ENCODE measurements at regions not wholly inside any gene's neighbourhood (a gene's known extent, or its start where the extent isn't known, plus 50 kb on each side); places are given as distances from the start of the nearest gene placed in this dataset.

DNA sequence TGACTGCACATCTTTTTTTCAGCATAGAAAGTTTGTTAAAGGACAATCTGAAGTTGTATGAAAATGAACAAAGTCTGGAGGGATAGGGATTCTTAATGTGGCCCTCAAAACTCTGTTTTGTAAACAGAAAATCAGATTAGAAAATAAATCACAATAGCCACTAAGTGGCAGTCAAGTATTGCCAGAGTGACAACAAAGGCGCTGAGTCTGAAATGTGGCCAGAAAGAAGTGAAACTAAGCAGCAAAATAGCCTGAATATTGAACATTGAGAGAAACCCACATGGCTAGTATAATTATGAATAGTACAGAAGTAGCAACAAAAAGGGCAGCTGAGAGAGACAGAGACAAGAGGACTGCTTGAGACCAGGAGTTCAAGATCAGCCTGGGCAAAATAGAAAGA lies 81.1 kb upstream of the CT45A1 start:
- H3K4me1 Mint-ChIP-seq (ENCODE audit: low read depth, unreplicated experiment), result no peaks in the 10 kb centered on the region
- H3K27me3 Mint-ChIP-seq (ENCODE audit: insufficient read depth, unreplicated experiment), result no peaks in the 10 kb centered on the region
- intact Hi-C loops (cut with micrococcal nuclease; ENCODE audit: unreplicated experiment), result no loop called here
- TF ChIP-seq, protein P1, sequence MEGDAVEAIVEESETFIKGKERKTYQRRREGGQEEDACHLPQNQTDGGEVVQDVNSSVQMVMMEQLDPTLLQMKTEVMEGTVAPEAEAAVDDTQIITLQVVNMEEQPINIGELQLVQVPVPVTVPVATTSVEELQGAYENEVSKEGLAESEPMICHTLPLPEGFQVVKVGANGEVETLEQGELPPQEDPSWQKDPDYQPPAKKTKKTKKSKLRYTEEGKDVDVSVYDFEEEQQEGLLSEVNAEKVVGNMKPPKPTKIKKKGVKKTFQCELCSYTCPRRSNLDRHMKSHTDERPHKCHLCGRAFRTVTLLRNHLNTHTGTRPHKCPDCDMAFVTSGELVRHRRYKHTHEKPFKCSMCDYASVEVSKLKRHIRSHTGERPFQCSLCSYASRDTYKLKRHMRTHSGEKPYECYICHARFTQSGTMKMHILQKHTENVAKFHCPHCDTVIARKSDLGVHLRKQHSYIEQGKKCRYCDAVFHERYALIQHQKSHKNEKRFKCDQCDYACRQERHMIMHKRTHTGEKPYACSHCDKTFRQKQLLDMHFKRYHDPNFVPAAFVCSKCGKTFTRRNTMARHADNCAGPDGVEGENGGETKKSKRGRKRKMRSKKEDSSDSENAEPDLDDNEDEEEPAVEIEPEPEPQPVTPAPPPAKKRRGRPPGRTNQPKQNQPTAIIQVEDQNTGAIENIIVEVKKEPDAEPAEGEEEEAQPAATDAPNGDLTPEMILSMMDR (IDR thresholded peaks at IDR 0.05; ENCODE audit: insufficient read depth in 1 of 2, low read depth in 1 of 2, low read length in 1 of 2, severe bottlenecking in 1 of 2, unreplicated experiment in 1 of 2), result no peak
- BruUV-seq (replicated peaks), result no TSS peak
- no peaks in the 10 kb centered on the region for H3K36me3 ChIP-seq (ENCODE audit: control insufficient read depth, insufficient read depth, low read length)
- ChIA-PET POLR2A (no interaction called here), CTCF (no interaction called here)
- H3K27ac Mint-ChIP-seq (ENCODE audit: unreplicated experiment), result no peak overlapping the region
- no peaks in the 10 kb centered on the region for H3K9me3 ChIP-seq
- H3K4me3 Mint-ChIP-seq (ENCODE audit: unreplicated experiment), result no peak overlapping the region
- no peaks in the 10 kb centered on the region for H3K4me1 ChIP-seq
- no peak for DNase-seq
- H3K9me3 Mint-ChIP-seq (ENCODE audit: unreplicated experiment), result no peaks in the 10 kb centered on the region
- H3K27me3 ChIP-seq (replicated peaks; ENCODE audit: control insufficient read depth, insufficient read depth, low read length), result no peaks in the 10 kb centered on the region
- no peak overlapping the region for H3K4me3 ChIP-seq (ENCODE audit: low read depth, low read length)
- H3K36me3 Mint-ChIP-seq (ENCODE audit: insufficient read depth, unreplicated experiment), result peaks cover 6% of the 10 kb centered on the region

DNA sequence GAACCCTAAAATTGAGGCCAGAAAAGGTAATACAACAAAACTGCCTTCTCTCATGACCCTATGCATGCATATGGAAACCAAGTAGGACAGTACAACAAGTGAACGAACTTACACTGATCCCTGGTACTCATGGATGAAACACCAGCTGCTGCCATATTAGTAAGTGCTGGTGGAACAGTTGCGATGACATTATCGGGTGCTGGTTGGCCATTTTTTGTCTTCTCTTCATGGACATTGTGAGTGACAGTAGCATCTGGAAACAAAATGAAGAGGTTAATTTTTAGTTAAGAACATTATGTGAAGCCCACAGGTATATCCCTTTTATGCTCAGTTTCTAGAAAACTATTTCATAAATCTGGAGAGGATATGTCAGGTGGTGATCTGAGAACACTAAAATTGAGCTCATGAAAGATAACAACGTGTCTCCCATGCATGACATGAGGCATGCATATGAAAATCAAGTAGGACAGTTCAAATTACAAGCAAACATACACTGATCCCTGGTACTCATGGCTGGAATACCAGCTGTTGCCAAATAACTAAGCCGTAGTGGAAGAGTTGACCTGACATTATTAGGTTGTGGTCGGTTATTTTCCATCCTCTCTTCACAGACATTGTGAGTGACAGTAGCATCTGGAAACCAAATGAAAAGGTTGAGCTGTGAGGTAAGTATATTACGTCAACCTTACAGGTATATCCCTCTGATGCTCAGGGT lies 74.2 kb upstream of the CT45A1 start:
- Histone ChIP-seq H3K36me3 (ENCODE audit: control insufficient read depth, insufficient read depth, low read length) (no peaks in the 10 kb centered on the region), H3K4me1 (no peaks in the 10 kb centered on the region), H3K27me3 (replicated peaks; ENCODE audit: control insufficient read depth, insufficient read depth, low read length) (no peaks in the 10 kb centered on the region), H3K9me3 (no peaks in the 10 kb centered on the region), H3K4me3 (ENCODE audit: low read depth, low read length) (no peak overlapping the region)
- no peaks in the 10 kb centered on the region for H3K9me3 Mint-ChIP-seq (ENCODE audit: unreplicated experiment)
- no TSS peak for BruUV-seq (replicated peaks)
- TF ChIP-seq, protein P1 (IDR thresholded peaks at IDR 0.05; ENCODE audit: insufficient read depth in 1 of 2, low read depth in 1 of 2, low read length in 1 of 2, severe bottlenecking in 1 of 2, unreplicated experiment in 1 of 2), result no peak
- no peak overlapping the region for H3K27ac Mint-ChIP-seq (ENCODE audit: unreplicated experiment)
- POLR2A ChIA-PET, result no interaction called here
- intact Hi-C loops (cut with micrococcal nuclease; ENCODE audit: unreplicated experiment), result no loop called here
- no peaks in the 10 kb centered on the region for H3K27me3 Mint-ChIP-seq (ENCODE audit: insufficient read depth, unreplicated experiment)
- no peak overlapping the region for H3K4me3 Mint-ChIP-seq (ENCODE audit: unreplicated experiment)
- H3K36me3 Mint-ChIP-seq (ENCODE audit: insufficient read depth, unreplicated experiment), result no peaks in the 10 kb centered on the region
- no peaks in the 10 kb centered on the region for H3K4me1 Mint-ChIP-seq (ENCODE audit: low read depth, unreplicated experiment)
- no peak for DNase-seq
- CTCF ChIA-PET, result no interaction called here

DNA sequence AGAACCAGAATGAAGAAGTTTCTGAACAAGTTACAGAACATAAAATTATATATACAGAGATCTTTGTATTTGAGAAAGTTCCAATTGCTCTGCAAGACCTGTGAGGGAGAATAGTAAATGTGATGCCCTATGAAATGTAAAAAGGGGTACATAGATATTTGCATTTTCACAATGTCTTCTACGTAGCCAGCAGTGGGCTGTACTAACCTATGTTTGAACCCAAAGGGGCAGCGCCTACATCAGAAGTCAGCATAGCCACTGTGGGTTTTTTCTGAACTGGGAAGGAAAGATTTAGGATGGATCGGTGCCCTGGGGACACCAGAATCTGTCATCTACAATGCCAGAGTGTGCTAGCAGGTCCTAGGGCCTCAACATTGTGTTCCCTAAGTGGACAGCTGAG lies 69.5 kb upstream of the CT45A1 start:
- Histone ChIP-seq H3K9me3 (no peaks in the 10 kb centered on the region), H3K4me1 (no peaks in the 10 kb centered on the region), H3K36me3 (ENCODE audit: control insufficient read depth, insufficient read depth, low read length) (no peaks in the 10 kb centered on the region), H3K27me3 (replicated peaks; ENCODE audit: control insufficient read depth, insufficient read depth, low read length) (no peaks in the 10 kb centered on the region), H3K4me3 (ENCODE audit: low read depth, low read length) (no peak overlapping the region)
- ChIA-PET POLR2A (no interaction called here), CTCF (no interaction called here)
- no peak overlapping the region for H3K27ac Mint-ChIP-seq (ENCODE audit: unreplicated experiment)
- H3K27me3 Mint-ChIP-seq (ENCODE audit: insufficient read depth, unreplicated experiment), result no peaks in the 10 kb centered on the region
- no TSS peak for BruUV-seq (replicated peaks)
- H3K36me3 Mint-ChIP-seq (ENCODE audit: insufficient read depth, unreplicated experiment), result no peaks in the 10 kb centered on the region
- H3K4me3 Mint-ChIP-seq (ENCODE audit: unreplicated experiment), result no peak overlapping the region
- TF ChIP-seq, protein P1 (IDR thresholded peaks at IDR 0.05; ENCODE audit: insufficient read depth in 1 of 2, low read depth in 1 of 2, low read length in 1 of 2, severe bottlenecking in 1 of 2, unreplicated experiment in 1 of 2), result no peak
- no peak for DNase-seq
- no peaks in the 10 kb centered on the region for H3K4me1 Mint-ChIP-seq (ENCODE audit: low read depth, unreplicated experiment)
- intact Hi-C loops (cut with micrococcal nuclease; ENCODE audit: unreplicated experiment), result no loop called here
- H3K9me3 Mint-ChIP-seq (ENCODE audit: unreplicated experiment), result no peaks in the 10 kb centered on the region

Data from Caco-2 (cell line).